CD4-positive, CD25-positive, alpha-beta regulatory T cell (primary cell): ENCODE measurements at regions not wholly inside any gene's neighbourhood (a gene's known extent, or its start where the extent isn't known, plus 50 kb on each side); places are given as distances from the start of the nearest gene placed in this dataset.

Experiments used
- ATAC-seq, 2 donors: fragments of 150-1000 bp; cut with Tn5 transposase; one replicate each; pipeline ENCODE4 v1.10.0; 2021; ENCODE audit warnings: low read depth in 2 of 2, moderate number of reproducible peaks in 2 of 2, moderate library complexity in 1 of 2
- DNase-seq, 3 donors: peaks; one replicate each; pipeline versions ENCODE4 v3.0.0 to v3.0.0-alpha.2; 2012 to 2022; ENCODE audit warnings: mixed read lengths in 1 of 3
- H3K27ac ChIP-seq: one replicate; pipeline ENCODE4 v1.7.0; 2013; ENCODE audit warnings: mild to moderate bottlenecking, low read length; ENCODE audit not compliant: insufficient read depth, poor library complexity, severe bottlenecking
- H3K27me3 ChIP-seq: one replicate; pipeline ENCODE4 v1.7.0; 2013; ENCODE audit warnings: low read length; ENCODE audit not compliant: control insufficient read depth, insufficient read depth
- H3K36me3 ChIP-seq: one replicate; pipeline ENCODE4 v1.7.0; 2013; ENCODE audit warnings: mild to moderate bottlenecking, low read length, moderate library complexity; ENCODE audit not compliant: control insufficient read depth, insufficient read depth
- H3K4me1 ChIP-seq: 2 replicates; pipeline ENCODE4 v1.7.0; 2013; ENCODE audit warnings: mild to moderate bottlenecking, low read length; ENCODE audit not compliant: insufficient read depth, control insufficient read depth, poor library complexity, severe bottlenecking
- H3K4me3 ChIP-seq: one replicate; pipeline ENCODE4 v1.7.0; 2013; ENCODE audit warnings: low read depth, mild to moderate bottlenecking, low read length, moderate library complexity
- H3K9me3 ChIP-seq, 2 experiments: 1 replicate in 1 of 2; 2 replicates in 1 of 2; pipeline ENCODE4 v1.7.0; 2013; ENCODE audit warnings: low read length in 2 of 2, mild to moderate bottlenecking in 1 of 2, moderate library complexity in 1 of 2; ENCODE audit not compliant: control insufficient read depth in 2 of 2
- H3K27ac Mint-ChIP-seq, 3 donors: one replicate each; pipeline ENCODE4 v1.8.0; 2020 to 2022; ENCODE audit warnings: mild to moderate bottlenecking in 3 of 3, mixed read lengths in 3 of 3, moderate library complexity in 2 of 3
- H3K27me3 Mint-ChIP-seq: one replicate; pipeline ENCODE4 v1.8.0; 2022; ENCODE audit warnings: mild to moderate bottlenecking, mixed read lengths
- H3K36me3 Mint-ChIP-seq: one replicate; pipeline ENCODE4 v1.8.0; 2020; ENCODE audit warnings: mixed read lengths
- H3K4me1 Mint-ChIP-seq, 4 donors: one replicate each; pipeline ENCODE4 v1.8.0; 2020 to 2022; ENCODE audit warnings: mixed read lengths in 4 of 4, mild to moderate bottlenecking in 1 of 4
- H3K4me3 Mint-ChIP-seq, 4 donors: one replicate each; pipeline ENCODE4 v1.8.0; 2020 to 2022; ENCODE audit warnings: mild to moderate bottlenecking in 4 of 4, mixed read lengths in 4 of 4, moderate library complexity in 3 of 4
- H3K9me3 Mint-ChIP-seq, 7 donors: one replicate each; pipeline ENCODE4 v1.8.0; 2020 to 2022; ENCODE audit warnings: mixed read lengths in 7 of 7, mild to moderate bottlenecking in 3 of 7, moderate library complexity in 2 of 7

DNA sequence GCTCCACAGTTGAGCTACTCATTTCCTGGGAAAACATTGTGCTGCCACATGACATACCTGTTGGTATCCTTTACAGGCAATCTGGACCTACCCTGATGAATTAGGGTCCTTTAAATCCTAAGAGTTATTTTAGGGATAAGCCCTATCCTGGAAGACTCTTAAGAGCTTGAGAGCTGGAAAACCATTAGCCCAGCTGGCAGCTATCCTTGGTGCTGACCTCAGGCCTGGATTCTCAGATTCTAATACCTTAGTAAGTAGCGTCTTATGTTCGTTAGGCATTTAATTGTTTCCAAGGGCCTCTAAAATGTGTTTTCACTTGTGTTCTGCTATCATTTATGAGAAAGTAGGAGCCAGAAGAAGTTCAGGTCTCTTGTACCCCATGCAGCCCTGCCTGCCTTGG, 93.0 kb upstream of the SORCS3 start:
- H3K9me3 Mint-ChIP-seq = peaks cover 0 to 4% (median 0%) of the 10 kb centered on the region in 7 donors
- no peaks in the 10 kb centered on the region for H3K4me1 Mint-ChIP-seq
- no peak for DNase-seq

DNA sequence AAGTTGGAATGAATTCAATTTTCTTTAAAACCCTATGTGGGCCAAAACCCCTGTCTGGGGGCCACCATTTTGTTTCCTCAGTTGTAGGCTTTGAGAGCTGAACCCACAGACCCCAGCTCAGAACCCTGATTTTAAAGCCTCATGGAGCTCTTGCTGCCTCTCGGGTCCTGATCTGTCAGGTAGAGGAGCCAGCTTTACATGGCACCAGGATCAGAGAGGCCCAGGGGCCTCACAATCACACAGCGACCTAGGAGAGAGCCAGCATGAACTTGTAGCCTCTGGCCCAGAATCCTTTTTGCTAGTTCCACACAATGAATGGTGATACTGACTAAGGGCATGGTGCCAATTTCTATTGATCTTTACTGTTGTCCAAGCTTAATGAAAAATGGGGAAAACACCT, 84.3 kb upstream of the SORCS3 start:
- H3K27ac Mint-ChIP-seq = no peak overlapping the region
- H3K9me3 Mint-ChIP-seq = peaks cover 0 to 2% (median 0%) of the 10 kb centered on the region in 7 donors
- Histone ChIP-seq H3K4me3 (no peak overlapping the region), H3K27me3 (no peaks in the 10 kb centered on the region), H3K4me1 (no peaks in the 10 kb centered on the region), H3K27ac (no peak overlapping the region), H3K36me3 (no peaks in the 10 kb centered on the region), H3K9me3 (no peaks in the 10 kb centered on the region)
- H3K27me3 Mint-ChIP-seq = peaks cover 21% of the 10 kb centered on the region
- H3K4me1 Mint-ChIP-seq = no peaks in the 10 kb centered on the region
- H3K36me3 Mint-ChIP-seq = no peaks in the 10 kb centered on the region
- no peak overlapping the region for H3K4me3 Mint-ChIP-seq
- DNase-seq (no peak), ATAC-seq (no peak)

More for the DNA sequence above, 93.0 kb upstream of the SORCS3 start:
- no peak for ATAC-seq
- Histone ChIP-seq H3K27me3 (peaks cover 2% of the 10 kb centered on the region), H3K9me3 (no peaks in the 10 kb centered on the region), H3K27ac (no peak overlapping the region), H3K4me3 (no peak overlapping the region), H3K4me1 (no peaks in the 10 kb centered on the region), H3K36me3 (no peaks in the 10 kb centered on the region)
- Mint-ChIP-seq H3K27me3 (no peaks in the 10 kb centered on the region), H3K4me3 (no peak overlapping the region), H3K27ac (no peak overlapping the region), H3K36me3 (no peaks in the 10 kb centered on the region)

DNA sequence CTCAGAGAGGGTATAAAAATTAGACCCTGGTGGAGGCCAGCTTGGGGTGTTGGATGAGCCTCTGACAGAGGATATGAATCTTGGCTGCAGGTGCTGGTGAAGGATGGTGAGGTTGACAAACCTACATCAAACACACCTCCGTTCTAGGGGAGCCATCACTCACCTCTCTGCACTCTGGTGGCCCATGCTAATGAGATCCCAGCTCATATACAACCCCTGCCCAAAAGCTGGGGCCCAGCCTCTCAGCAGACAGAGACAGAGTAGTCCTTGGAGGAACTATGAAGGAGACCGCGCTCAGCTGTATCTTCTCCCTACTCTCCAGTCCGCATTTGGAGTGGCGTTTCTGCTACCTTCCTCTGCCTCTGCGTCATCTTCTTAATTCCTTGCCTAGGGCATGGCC, 83.1 kb upstream of the SORCS3 start:
- H3K27ac Mint-ChIP-seq = no peak overlapping the region
- H3K4me1 ChIP-seq = no peaks in the 10 kb centered on the region
- no peaks in the 10 kb centered on the region for H3K36me3 Mint-ChIP-seq
- no peak overlapping the region for H3K4me3 ChIP-seq
- H3K27ac ChIP-seq = no peak overlapping the region
- H3K4me1 Mint-ChIP-seq = no peaks in the 10 kb centered on the region
- H3K27me3 Mint-ChIP-seq = peaks cover 25% of the 10 kb centered on the region
- DNase-seq (no peak), ATAC-seq (no peak)
- H3K27me3 ChIP-seq = no peaks in the 10 kb centered on the region
- no peak overlapping the region for H3K4me3 Mint-ChIP-seq
- no peaks in the 10 kb centered on the region for H3K9me3 ChIP-seq
- no peaks in the 10 kb centered on the region for H3K36me3 ChIP-seq
- peaks cover 0 to 2% (median 0%) of the 10 kb centered on the region in 7 donors for H3K9me3 Mint-ChIP-seq

DNA sequence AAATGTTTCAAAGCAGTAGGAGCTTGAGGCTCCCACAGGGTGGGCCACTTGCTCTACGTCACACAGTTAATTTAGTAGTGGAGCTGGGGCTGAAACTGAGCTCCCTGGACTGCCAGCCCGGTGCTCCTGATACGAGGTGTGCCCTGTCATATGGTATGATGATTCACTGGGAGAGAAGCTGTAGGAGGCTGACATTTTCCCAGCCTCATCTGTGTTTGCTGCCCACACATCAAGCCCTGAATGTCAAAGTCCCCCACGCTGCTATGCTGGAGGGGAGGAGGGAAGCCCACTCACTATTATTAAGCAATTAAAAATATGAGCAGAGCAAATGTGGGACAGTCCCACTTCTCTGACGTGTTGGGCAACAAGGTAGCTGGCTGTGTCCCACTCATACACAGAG, 81.2 kb upstream of the SORCS3 start:
- DNase-seq (no peak), ATAC-seq (no peak)
- H3K4me1 ChIP-seq = no peaks in the 10 kb centered on the region
- H3K36me3 Mint-ChIP-seq = no peaks in the 10 kb centered on the region
- H3K4me3 Mint-ChIP-seq = no peak overlapping the region
- H3K27me3 ChIP-seq = no peaks in the 10 kb centered on the region
- H3K27ac Mint-ChIP-seq = no peak overlapping the region
- no peaks in the 10 kb centered on the region for H3K4me1 Mint-ChIP-seq
- no peak overlapping the region for H3K4me3 ChIP-seq
- no peaks in the 10 kb centered on the region for H3K9me3 ChIP-seq
- no peak overlapping the region for H3K27ac ChIP-seq
- H3K9me3 Mint-ChIP-seq = peaks cover 0 to 3% (median 0%) of the 10 kb centered on the region in 7 donors
- H3K36me3 ChIP-seq = no peaks in the 10 kb centered on the region
- peaks cover 38% of the 10 kb centered on the region for H3K27me3 Mint-ChIP-seq

DNA sequence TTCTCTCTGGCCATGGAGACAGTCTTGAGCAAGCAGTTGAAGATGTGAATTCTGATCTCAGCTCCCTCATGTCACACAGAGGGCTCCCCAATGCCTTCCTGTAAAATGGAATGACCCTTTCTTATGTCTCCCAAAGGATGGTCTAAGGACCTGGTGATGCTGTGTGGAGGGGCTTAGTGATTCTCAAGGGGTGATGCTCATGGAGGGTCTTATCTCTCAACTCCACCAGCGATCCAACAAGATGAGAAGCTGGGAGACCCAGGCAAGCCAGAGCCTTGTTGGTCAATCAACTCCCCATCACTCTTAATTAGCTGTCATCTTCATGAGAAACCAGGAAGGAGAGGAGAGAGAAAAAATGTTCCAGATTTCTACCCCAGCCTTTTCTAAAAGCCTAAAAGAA, 78.0 kb upstream of the SORCS3 start:
- no peaks in the 10 kb centered on the region for H3K36me3 Mint-ChIP-seq
- DNase-seq = no peak
- H3K27me3 Mint-ChIP-seq = peaks cover 42% of the 10 kb centered on the region
- Histone ChIP-seq H3K4me1 (no peaks in the 10 kb centered on the region), H3K4me3 (no peak overlapping the region), H3K36me3 (no peaks in the 10 kb centered on the region), H3K9me3 (no peaks in the 10 kb centered on the region), H3K27ac (no peak overlapping the region), H3K27me3 (peaks cover 2% of the 10 kb centered on the region)
- H3K27ac Mint-ChIP-seq = no peak overlapping the region
- H3K4me3 Mint-ChIP-seq = no peak overlapping the region
- no peak for ATAC-seq
- H3K9me3 Mint-ChIP-seq = peaks cover 0 to 8% (median 2%) of the 10 kb centered on the region in 7 donors
- H3K4me1 Mint-ChIP-seq = no peaks in the 10 kb centered on the region

DNA sequence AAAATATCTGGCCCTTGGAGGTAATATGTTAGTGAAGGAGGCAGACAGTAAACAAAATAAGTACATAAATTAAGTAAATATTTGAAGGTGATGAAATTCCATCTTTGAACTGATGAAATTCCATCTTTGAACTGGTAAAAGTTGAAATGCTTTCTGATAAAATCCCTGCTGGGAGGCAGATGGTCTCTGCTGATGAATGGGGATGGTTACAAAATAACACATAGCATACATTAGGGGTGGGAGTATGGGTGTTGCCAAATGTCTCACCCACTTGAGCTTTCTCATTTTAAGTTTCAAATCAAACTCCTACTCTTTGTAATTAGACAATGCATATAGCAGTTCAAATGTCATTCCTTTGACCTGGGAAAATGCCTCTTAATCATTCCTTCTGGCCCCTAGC, 77.5 kb upstream of the SORCS3 start:
- Histone ChIP-seq H3K27ac (no peak overlapping the region), H3K9me3 (no peaks in the 10 kb centered on the region), H3K27me3 (peaks cover 2% of the 10 kb centered on the region), H3K4me3 (no peak overlapping the region), H3K4me1 (no peaks in the 10 kb centered on the region), H3K36me3 (no peaks in the 10 kb centered on the region)
- H3K4me1 Mint-ChIP-seq = no peaks in the 10 kb centered on the region
- DNase-seq (no peak), ATAC-seq (no peak)
- H3K27ac Mint-ChIP-seq = no peak overlapping the region
- H3K4me3 Mint-ChIP-seq = no peak overlapping the region
- H3K27me3 Mint-ChIP-seq = peaks cover 38% of the 10 kb centered on the region
- peaks cover 0 to 8% (median 2%) of the 10 kb centered on the region in 7 donors for H3K9me3 Mint-ChIP-seq
- no peaks in the 10 kb centered on the region for H3K36me3 Mint-ChIP-seq

DNA sequence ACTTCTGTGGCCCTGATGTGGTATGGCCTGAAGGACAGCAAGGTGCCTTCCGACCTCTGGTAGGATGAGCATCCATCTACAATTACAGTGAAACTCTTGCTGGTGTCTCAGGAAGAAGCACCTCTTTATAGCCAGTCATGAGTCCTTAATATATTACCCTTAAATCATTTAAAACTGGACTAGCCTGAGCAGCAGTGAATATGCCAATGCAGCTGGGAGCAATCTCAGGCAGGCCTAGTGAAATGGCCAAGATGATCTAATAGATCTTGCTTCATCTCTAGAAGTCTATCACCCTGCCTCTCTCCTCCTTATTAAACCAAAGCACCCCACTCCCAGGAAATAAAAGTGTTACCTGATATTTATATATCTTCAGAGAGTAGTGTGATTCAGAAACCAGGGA, 66.7 kb upstream of the SORCS3 start:
- H3K36me3 ChIP-seq = no peaks in the 10 kb centered on the region
- peaks cover 0 to 21% (median 8%) of the 10 kb centered on the region in 7 donors for H3K9me3 Mint-ChIP-seq
- H3K27ac Mint-ChIP-seq = no peak overlapping the region
- H3K36me3 Mint-ChIP-seq = no peaks in the 10 kb centered on the region
- H3K27ac ChIP-seq = no peak overlapping the region
- no peaks in the 10 kb centered on the region for H3K4me1 Mint-ChIP-seq
- peaks cover 20% of the 10 kb centered on the region for H3K27me3 Mint-ChIP-seq
- H3K4me1 ChIP-seq = no peaks in the 10 kb centered on the region
- no peak overlapping the region for H3K4me3 ChIP-seq
- peaks cover 19 to 21% of the 10 kb centered on the region in 2 experiments for H3K9me3 ChIP-seq
- H3K27me3 ChIP-seq = peaks cover 6% of the 10 kb centered on the region
- H3K4me3 Mint-ChIP-seq = no peak overlapping the region
- ATAC-seq (no peak), DNase-seq (no peak)

DNA sequence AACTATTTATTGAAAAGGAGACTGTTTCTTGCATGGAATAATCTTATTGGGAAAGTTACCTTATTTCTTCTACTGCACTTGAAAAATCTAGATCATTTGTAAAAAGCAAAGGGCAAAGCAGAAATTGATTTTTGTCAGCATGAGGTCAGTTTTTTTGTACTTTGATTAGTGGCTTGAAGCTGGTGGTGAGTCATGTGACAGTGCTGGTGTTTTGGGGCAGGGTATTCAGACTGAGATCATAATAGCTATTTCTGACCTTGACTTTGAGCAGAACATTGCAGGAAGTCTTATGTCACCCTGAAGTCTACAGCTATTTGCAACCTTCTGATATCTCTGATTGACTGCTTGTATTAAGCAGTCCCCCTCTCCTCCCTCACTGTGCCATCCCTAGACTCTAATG, 66.3 kb upstream of the SORCS3 start:
- Histone ChIP-seq H3K4me3 (no peak overlapping the region), H3K36me3 (no peaks in the 10 kb centered on the region), H3K27ac (no peak overlapping the region), H3K9me3 (peaks cover 15 to 18% of the 10 kb centered on the region in 2 experiments), H3K27me3 (peaks cover 6% of the 10 kb centered on the region), H3K4me1 (no peaks in the 10 kb centered on the region)
- peaks cover 0 to 17% (median 6%) of the 10 kb centered on the region in 7 donors for H3K9me3 Mint-ChIP-seq
- no peak for ATAC-seq
- no peaks in the 10 kb centered on the region for H3K36me3 Mint-ChIP-seq
- H3K4me1 Mint-ChIP-seq = no peaks in the 10 kb centered on the region
- H3K4me3 Mint-ChIP-seq = no peak overlapping the region
- DNase-seq = no peak
- H3K27ac Mint-ChIP-seq = no peak overlapping the region
- peaks cover 21% of the 10 kb centered on the region for H3K27me3 Mint-ChIP-seq
